ENCODE measurements at regions not wholly inside any gene's neighbourhood (a gene's known extent, or its start where the extent isn't known, plus 50 kb on each side); places are given as distances from the start of the nearest gene placed in this dataset.

GRCh38 chr2:115904516-115904915 lies 1462.1 kb downstream of the DPP10 start:
- TF ChIP-seq USF2 (IDR thresholded peaks at IDR 0.05) (no peak), BCL3 (IDR thresholded peaks at IDR 0.05) (no peak), CTCF (IDR thresholded peaks at IDR 0.05) (no peak), SMC3 (IDR thresholded peaks at IDR 0.05) (no peak), MAZ (IDR thresholded peaks at IDR 0.05; ENCODE audit: borderline replicate concordance, low read depth, low read length) (no peak)

Measured in A549 (cell line).